ENCODE measurements at regions not wholly inside any gene's neighbourhood (a gene's known extent, or its start where the extent isn't known, plus 50 kb on each side); places are given as distances from the start of the nearest gene placed in this dataset.

DNA sequence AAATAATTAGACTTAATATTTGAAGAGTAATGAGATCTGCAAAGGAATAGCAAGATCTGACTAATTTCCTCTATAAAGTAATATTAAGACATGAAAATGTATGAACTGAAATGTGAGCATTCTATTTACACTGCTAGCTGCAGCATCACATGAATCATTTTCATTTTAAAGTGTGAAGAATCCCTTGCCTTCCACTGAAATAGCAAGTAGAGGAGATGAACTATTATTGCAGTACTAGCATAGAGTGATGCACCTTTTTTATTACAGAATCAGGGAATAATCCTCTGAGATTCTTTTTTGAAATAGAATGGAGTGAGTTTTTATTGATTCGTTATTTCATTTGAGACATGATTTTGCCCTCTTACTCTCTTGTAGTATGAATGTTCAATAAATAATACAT is 281.9 kb upstream of the NAV3 start:
- Histone ChIP-seq H3K27me3 (replicated peaks; ENCODE audit: insufficient read depth) (no peaks in the 10 kb centered on the region), H3K36me3 (no peaks in the 10 kb centered on the region), H3K9me3 (no peaks in the 10 kb centered on the region), H3K4me3 (no peak overlapping the region), H3K27ac (no peak overlapping the region), H3K4me1 (ENCODE audit: control insufficient read depth in 1 of 2, low read depth in 2 of 2) (no peaks in the 10 kb centered on the region)
- no peak for ATAC-seq (ENCODE audit: insufficient number of reproducible peaks, low FRiP score, low read depth)
- no peak for DNase-seq (ENCODE audit: low spot score)
- TF ChIP-seq, protein P1, sequence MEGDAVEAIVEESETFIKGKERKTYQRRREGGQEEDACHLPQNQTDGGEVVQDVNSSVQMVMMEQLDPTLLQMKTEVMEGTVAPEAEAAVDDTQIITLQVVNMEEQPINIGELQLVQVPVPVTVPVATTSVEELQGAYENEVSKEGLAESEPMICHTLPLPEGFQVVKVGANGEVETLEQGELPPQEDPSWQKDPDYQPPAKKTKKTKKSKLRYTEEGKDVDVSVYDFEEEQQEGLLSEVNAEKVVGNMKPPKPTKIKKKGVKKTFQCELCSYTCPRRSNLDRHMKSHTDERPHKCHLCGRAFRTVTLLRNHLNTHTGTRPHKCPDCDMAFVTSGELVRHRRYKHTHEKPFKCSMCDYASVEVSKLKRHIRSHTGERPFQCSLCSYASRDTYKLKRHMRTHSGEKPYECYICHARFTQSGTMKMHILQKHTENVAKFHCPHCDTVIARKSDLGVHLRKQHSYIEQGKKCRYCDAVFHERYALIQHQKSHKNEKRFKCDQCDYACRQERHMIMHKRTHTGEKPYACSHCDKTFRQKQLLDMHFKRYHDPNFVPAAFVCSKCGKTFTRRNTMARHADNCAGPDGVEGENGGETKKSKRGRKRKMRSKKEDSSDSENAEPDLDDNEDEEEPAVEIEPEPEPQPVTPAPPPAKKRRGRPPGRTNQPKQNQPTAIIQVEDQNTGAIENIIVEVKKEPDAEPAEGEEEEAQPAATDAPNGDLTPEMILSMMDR (IDR thresholded peaks at IDR 0.05): no peak

DNA sequence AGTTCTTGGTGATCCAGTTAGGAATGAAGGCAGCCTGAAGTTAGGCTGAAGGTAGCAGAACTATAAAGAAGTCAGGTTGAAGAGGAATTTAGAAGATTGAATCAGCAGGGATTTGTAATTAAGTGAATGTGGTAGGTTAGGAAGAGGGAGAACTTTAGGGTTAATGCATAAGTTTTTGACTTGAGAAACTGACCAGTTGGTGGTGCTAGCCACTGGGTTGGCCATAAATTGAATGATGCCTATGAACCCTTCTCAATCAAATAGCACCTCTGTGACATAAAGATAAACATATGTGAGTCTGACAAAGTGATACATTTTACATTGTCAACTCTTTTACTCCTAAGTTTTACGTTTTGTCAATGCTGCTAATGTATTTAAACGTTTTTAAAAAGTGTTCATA is 290.6 kb upstream of the NAV3 start:
- Histone ChIP-seq H3K27me3 (replicated peaks; ENCODE audit: insufficient read depth) (no peaks in the 10 kb centered on the region), H3K27ac (no peak overlapping the region), H3K9me3 (no peaks in the 10 kb centered on the region), H3K36me3 (no peaks in the 10 kb centered on the region), H3K4me1 (ENCODE audit: control insufficient read depth in 1 of 2, low read depth in 2 of 2) (no peaks in the 10 kb centered on the region), H3K4me3 (no peak overlapping the region)
- DNase-seq (ENCODE audit: low spot score): no peak
- ATAC-seq (ENCODE audit: insufficient number of reproducible peaks, low FRiP score, low read depth): no peak
- TF ChIP-seq, protein P1 (IDR thresholded peaks at IDR 0.05): no peak

DNA sequence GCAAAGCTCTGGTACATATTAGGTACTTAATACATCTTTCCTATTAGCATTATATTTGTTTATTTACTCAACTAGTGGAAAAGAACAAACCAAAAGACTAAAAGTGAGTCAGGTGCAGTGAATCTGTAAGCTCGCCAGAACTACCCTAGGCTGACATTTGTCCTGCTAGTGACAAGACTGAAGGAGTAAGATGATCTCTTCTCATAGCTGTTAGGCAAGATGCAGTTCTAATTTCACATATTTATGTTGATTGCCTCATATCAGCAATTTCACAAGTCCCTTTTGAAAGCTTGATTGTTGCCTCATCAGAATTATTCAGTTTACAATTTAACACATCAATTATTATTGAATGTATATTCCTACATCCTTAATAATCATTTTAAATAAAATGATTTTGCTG is 293.0 kb upstream of the NAV3 start:
- Histone ChIP-seq H3K27ac (no peak overlapping the region), H3K27me3 (replicated peaks; ENCODE audit: insufficient read depth) (no peaks in the 10 kb centered on the region), H3K36me3 (no peaks in the 10 kb centered on the region), H3K4me3 (no peak overlapping the region), H3K9me3 (no peaks in the 10 kb centered on the region), H3K4me1 (ENCODE audit: control insufficient read depth in 1 of 2, low read depth in 2 of 2) (no peaks in the 10 kb centered on the region)
- ATAC-seq (ENCODE audit: insufficient number of reproducible peaks, low FRiP score, low read depth) (no peak), DNase-seq (ENCODE audit: low spot score) (no peak)
- TF ChIP-seq, protein P1 (IDR thresholded peaks at IDR 0.05): no peak

DNA sequence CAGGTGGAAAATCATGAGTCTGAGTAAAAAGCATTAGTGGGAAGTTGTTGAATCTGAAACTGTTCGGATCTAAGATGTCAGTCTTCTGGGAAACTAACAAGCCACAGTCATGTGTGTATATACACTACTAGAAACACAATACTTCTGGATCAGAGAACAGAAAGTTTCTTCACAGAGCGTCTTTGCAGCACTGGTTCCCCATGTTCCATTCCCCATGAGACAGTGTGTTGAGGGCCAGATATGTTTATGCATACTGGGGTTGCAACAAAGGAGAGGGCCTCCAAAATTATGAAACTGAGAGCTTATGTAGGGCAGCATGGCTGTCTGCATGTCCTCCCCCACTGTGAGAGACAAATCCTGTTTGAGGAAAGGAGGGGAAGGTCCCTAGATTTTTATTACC is 295.0 kb upstream of the NAV3 start:
- Histone ChIP-seq H3K27me3 (replicated peaks; ENCODE audit: insufficient read depth) (no peaks in the 10 kb centered on the region), H3K4me3 (no peak overlapping the region), H3K4me1 (ENCODE audit: control insufficient read depth in 1 of 2, low read depth in 2 of 2) (no peaks in the 10 kb centered on the region), H3K9me3 (no peaks in the 10 kb centered on the region), H3K27ac (no peak overlapping the region), H3K36me3 (no peaks in the 10 kb centered on the region)
- DNase-seq (ENCODE audit: low spot score) (no peak), ATAC-seq (ENCODE audit: insufficient number of reproducible peaks, low FRiP score, low read depth) (no peak)
- TF ChIP-seq, protein P1 (IDR thresholded peaks at IDR 0.05): no peak

DNA sequence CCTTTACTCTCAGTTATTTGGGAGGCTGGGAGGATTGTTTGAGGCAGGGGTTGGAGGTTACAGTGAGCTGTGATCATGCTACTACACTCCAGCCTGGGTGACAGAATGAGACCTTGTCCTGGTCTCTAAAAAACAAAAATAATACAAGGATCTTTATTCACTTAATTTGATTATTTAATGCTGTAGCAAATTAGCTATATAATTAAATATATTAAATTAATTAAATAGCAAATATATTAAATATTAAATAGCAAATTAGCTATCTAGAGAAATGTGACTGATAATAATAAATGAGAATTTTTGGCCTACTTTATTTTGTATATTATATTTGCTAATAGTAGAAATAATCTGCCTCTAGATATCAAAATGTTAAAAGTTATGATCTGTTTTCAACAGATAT is 298.8 kb upstream of the NAV3 start:
- Histone ChIP-seq H3K4me3 (no peak overlapping the region), H3K27ac (no peak overlapping the region), H3K9me3 (no peaks in the 10 kb centered on the region), H3K27me3 (replicated peaks; ENCODE audit: insufficient read depth) (no peaks in the 10 kb centered on the region), H3K36me3 (no peaks in the 10 kb centered on the region), H3K4me1 (ENCODE audit: control insufficient read depth in 1 of 2, low read depth in 2 of 2) (no peaks in the 10 kb centered on the region)
- TF ChIP-seq, protein P1 (IDR thresholded peaks at IDR 0.05): no peak
- DNase-seq (ENCODE audit: low spot score) (no peak), ATAC-seq (ENCODE audit: insufficient number of reproducible peaks, low FRiP score, low read depth) (no peak)
